GM19023 (cell line): ENCODE measurements at regions not wholly inside any gene's neighbourhood (a gene's known extent, or its start where the extent isn't known, plus 50 kb on each side); places are given as distances from the start of the nearest gene placed in this dataset.

Experiments used
- ATAC-seq: cut with Tn5 transposase; IDR thresholded peaks from one replicate; pipeline ENCODE4 v1.9.1; 2021; ENCODE audit warnings: mild to moderate bottlenecking, moderate library complexity; ENCODE audit not compliant: unreplicated experiment

GRCh38 chr12:87930033-87930432 lies 99.2 kb downstream of the C12orf50 start:
- no peak for ATAC-seq

DNA sequence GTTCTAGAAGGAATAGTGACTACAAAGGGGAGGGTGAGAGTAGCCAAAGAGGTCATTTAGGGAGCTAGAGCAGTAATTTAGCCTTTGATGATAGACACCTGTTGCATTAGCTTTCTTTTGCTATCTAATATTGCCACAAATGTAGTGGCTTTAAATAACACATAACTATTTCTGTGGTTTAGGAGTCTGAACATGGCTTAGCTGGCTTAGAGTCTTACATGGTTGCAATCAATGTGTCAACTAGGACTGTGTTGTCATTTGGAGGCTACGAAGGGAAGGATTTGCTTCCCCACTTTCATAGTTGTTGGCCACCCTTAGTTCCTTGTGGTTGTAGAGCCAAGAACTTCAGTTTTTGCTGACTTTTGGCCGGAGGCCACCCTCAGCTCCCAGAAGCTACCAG lies 99.9 kb downstream of the C12orf50 start:
- ATAC-seq = no peak

DNA sequence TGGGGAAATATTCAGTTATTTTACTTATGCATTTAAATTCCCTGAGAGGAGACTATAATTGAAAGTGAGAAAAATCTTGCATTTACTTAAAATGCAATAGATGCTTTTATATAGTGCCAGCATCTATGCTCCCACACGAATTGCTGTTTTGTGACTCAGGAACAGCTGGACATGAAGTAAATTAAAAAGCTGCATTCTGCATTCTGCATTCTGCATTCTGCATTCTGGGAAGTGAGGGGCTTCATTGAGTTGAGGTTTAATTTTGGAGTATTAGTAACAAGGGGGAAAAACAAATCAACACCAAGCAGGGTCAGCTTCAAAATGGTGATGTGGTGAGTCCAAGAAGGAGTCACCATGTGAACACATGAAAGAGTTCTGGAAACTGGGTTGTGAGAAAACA lies 101.2 kb downstream of the C12orf50 start:
- ATAC-seq = no peak

DNA sequence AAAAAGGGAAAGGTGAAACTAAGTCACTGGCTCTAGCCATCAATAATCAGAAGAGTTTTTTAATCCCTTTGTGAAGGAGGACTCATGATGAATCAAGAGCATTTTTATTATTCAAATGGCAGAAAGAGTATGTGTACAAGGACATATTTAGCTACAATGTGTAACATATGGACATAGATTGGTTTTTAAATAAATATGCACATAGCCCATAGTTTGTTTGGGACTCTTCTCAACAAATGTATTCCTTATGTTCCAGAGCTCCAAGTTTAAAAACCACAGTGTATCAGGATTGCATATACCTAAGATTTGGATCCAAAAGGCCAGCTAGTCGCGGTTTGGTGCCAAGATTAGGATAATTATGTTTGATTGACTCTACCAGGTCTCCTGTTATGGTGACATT lies 104.2 kb downstream of the C12orf50 start:
- ATAC-seq = no peak

DNA sequence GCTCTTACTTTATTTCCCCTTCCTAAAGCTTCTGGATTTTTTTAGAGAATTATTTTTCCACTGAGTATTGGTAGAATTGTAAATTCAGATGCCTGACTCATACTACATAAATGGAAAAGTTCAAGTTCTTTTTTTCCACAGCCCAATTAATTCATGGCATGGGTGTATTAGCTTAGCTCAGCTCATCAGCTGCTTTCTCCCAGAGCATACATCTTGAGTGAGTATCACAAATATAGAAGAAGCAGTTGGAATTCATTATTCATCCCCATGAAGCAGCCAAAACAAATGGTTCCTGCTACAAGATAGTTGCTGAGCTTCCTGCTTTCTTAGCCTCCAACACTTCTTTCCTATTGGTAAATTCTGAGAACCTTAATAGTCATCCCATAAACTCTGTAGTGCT lies 105.1 kb downstream of the C12orf50 start:
- ATAC-seq = no peak

DNA sequence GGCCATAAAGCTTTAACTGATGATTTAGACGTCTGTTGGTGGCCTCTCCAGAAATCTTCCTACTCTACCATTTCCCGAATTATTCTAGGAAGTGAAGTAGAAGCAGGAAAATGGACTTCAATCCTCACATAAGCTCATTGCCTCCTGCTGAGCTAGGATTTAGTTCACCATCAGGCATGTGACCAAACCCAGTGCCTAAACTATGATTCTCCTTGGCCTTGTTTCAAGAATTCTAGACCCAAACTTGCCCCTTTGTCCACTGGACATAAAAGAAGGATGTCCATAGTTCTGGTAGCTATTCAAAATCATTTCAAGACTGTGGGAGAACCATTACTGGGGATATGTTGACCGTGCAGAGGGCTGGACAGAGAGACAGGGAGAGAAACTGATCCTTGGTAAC lies 105.8 kb downstream of the C12orf50 start:
- ATAC-seq = no peak

GRCh38 chr12:87922736-87923135 lies 106.5 kb downstream of the C12orf50 start:
- no peak for ATAC-seq

- no peak for ATAC-seq
These were observed 107.6 kb downstream of the C12orf50 start for GRCh38 chr12:87921621-87922020.

- ATAC-seq = no peak
These were observed 109.1 kb downstream of the C12orf50 start for GRCh38 chr12:87920139-87920538.

DNA sequence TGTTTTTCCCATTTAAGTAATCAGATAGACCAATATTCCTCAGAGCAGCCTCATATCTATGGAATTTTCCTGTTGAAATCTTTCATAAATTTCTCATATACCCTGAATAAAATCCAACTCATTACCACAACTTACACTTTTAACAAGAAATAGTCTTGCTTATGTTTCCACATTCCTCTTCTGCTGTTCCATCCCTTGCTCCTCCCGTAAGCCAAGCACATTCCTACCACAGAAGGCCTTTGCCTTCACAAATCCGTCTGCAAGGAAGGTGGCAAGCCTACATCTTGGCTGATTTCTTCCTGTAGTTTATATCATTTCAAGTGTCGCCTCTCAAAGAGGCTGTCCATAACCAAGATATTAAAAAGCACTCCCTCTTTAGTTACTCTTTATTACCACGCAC lies 127.7 kb downstream of the C12orf50 start:
- no peak for ATAC-seq

- no peak for ATAC-seq
These were observed 131.5 kb downstream of the C12orf50 start for GRCh38 chr12:87897662-87898061.

GRCh38 chr12:87883806-87884205 lies 145.4 kb downstream of the C12orf50 start:
- ATAC-seq = no peak

DNA sequence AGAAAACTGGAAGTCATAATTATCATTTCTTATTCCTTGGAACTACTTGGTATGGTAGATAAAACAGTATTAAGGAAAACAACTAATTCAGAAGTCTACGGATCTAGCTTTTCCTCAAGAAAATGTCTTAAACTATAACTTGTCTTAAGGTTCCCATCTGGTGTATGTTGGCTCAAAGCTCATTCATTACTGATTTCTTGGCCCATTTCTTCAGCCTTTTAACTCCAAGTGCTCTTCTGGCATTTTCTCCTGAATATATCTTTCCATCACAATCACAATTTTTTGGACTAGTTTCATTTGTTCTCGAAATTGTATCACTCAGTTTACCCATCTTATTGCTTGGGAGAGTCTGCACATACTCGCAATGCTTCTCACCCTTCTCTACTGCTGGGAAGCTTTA lies 150.1 kb downstream of the C12orf50 start:
- ATAC-seq = no peak

- ATAC-seq = no peak
These were observed 158.4 kb downstream of the C12orf50 start for GRCh38 chr12:87870493-87871460.

DNA sequence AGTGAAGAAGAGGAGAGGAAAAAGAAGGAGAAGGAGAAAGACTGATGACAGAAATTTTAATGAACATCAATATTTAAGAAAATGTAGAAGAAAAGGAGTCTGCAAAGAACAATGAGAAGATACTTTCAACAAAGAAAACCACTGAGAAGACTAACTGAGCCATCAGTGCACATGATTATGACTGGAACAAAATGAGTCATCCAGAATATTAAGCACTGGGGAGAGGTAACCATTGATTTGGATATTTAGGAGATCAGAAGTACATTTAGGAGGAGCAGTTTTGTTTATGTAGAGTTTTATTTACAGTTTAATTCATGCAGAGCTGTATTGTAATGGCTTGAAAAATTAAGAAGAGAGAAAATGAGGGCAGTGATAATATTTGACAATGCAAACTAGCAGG lies 159.1 kb downstream of the C12orf50 start:
- no peak for ATAC-seq

DNA sequence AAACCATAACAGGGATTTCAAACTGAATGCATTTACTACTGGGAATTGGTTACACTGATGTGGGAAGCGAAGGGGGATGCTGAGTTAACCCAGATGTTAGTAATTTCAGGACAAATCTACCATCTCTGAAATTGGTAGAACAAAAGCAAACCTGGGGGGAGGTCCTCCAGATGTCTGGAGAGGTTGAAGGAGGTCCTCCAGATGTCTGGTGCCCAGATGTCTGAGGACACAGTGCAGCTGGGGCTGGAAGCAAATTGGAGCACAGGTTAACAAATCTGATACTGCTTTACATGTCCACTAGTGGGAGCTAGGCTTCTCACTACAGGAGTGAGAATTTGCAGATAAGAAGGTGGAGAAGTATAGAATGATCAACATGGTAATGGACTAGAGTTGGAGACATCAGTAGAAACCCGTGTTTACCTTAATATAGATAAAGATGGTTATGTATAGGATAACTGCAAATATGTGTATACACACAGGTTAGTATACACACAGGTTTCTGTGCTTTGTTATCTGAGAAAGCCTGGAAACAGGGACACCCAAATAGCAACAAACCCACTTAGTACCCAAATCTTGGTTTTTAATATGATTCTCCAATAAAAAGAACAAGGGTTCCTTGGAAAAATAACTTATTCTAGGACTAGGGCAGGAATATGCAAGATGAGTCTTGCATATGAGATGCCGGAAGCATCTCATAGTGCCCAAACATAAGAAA lies 162.5 kb downstream of the C12orf50 start:
- no peak for ATAC-seq

DNA sequence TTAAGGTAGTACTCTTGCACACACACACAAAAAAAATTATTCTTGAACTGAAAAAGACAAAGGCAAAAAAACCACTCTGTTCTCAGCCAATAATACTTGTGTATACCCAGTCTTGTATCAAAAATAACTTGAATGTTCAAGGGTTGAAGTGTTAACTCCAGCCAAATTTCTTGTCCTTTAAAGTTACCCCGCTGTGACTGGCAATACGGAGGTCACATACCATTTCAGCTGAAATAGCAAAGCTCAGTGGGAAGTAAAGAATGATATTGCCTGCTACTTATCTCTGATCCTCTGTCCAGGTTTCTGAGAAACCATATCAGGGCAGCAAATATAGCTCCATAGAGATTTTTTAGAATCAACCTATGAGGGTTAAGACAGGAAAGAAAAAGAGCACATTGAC lies 167.4 kb downstream of the C12orf50 start:
- no peak for ATAC-seq

- no peak for ATAC-seq
These were observed 175.7 kb downstream of the C12orf50 start for GRCh38 chr12:87853448-87854003.

GRCh38 chr12:87849074-87849473 lies 180.1 kb downstream of the C12orf50 start:
- ATAC-seq = no peak

- ATAC-seq = no peak
These were observed 180.8 kb downstream of the C12orf50 start for GRCh38 chr12:87848248-87848868.

GRCh38 chr12:87847147-87847546 lies 182.1 kb downstream of the C12orf50 start:
- no peak for ATAC-seq
